ENCODE measurements at regions not wholly inside any gene's neighbourhood (a gene's known extent, or its start where the extent isn't known, plus 50 kb on each side); places are given as distances from the start of the nearest gene placed in this dataset.

DNA sequence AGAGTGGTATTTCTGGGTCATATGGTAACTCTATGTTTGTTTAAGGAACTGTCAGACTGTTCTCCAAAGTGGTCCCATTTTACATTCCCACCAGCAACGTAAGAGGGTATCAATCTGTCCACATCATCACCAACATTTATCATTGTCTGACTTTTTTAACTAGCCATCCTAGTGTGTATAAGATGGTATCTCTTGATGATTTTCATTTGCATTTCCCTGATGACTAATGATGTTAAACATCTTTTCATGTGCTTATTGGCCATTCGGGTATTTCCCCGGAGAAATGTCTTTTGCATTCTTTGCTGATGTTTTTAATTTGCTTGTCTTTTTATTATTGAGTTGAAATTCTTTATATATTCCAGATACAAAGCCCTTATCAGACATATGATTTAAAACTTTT is 370.1 kb upstream of the NR5A2 start:
- intact Hi-C loops (cut with DNase I): no loop called here
- TF ChIP-seq, protein P1, sequence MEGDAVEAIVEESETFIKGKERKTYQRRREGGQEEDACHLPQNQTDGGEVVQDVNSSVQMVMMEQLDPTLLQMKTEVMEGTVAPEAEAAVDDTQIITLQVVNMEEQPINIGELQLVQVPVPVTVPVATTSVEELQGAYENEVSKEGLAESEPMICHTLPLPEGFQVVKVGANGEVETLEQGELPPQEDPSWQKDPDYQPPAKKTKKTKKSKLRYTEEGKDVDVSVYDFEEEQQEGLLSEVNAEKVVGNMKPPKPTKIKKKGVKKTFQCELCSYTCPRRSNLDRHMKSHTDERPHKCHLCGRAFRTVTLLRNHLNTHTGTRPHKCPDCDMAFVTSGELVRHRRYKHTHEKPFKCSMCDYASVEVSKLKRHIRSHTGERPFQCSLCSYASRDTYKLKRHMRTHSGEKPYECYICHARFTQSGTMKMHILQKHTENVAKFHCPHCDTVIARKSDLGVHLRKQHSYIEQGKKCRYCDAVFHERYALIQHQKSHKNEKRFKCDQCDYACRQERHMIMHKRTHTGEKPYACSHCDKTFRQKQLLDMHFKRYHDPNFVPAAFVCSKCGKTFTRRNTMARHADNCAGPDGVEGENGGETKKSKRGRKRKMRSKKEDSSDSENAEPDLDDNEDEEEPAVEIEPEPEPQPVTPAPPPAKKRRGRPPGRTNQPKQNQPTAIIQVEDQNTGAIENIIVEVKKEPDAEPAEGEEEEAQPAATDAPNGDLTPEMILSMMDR (IDR thresholded peaks at IDR 0.05): no peak
- no peak for TF ChIP-seq POLR2A (IDR thresholded peaks at IDR 0.05)
- 81 to 83% methylated on average over 3 of the region's 3 CpGs for WGBS, 2 donors

DNA sequence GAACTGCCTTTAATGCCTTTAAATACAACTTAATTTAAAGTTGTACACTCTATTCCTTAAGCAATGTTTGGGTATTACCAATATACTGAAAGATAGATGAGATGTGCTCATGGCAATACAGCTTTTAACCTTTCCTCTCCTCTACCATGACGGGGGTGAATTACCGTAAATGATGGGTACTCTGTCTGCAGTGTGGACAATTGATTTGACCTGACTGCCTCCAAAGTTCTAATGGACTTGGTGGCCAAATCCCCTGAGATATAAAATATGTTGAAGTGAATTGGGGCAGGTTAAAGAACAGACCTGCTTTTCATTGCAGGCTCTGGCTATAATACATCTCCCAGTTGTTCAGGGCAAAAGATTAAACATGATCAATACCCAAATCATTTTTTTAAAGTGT is 367.4 kb upstream of the NR5A2 start:
- 85 to 86% methylated on average over 2 of the region's 2 CpGs for WGBS, 2 donors
- no peak overlapping the region for H3K4me3 ChIP-seq (replicated peaks in 1 of 3)
- DNase-seq: no peak
- no peaks in the 10 kb centered on the region for H3K9me3 ChIP-seq
- TF ChIP-seq, protein P1 (IDR thresholded peaks at IDR 0.05): no peak
- TF ChIP-seq POLR2A (IDR thresholded peaks at IDR 0.05): no peak
- no peaks in the 10 kb centered on the region for H3K4me1 ChIP-seq
- no peaks in the 10 kb centered on the region for H3K36me3 ChIP-seq
- H3K27me3 ChIP-seq: no peaks in the 10 kb centered on the region
- intact Hi-C loops (cut with DNase I): no loop called here
- no peak overlapping the region for H3K27ac ChIP-seq

More for the DNA sequence above, 370.1 kb upstream of the NR5A2 start:
- H3K4me3 ChIP-seq (replicated peaks in 1 of 3): no peak overlapping the region
- H3K36me3 ChIP-seq: no peaks in the 10 kb centered on the region
- H3K27me3 ChIP-seq: no peaks in the 10 kb centered on the region
- no peaks in the 10 kb centered on the region for H3K9me3 ChIP-seq
- H3K27ac ChIP-seq: no peak overlapping the region
- DNase-seq: no peak
- H3K4me1 ChIP-seq: no peaks in the 10 kb centered on the region

DNA sequence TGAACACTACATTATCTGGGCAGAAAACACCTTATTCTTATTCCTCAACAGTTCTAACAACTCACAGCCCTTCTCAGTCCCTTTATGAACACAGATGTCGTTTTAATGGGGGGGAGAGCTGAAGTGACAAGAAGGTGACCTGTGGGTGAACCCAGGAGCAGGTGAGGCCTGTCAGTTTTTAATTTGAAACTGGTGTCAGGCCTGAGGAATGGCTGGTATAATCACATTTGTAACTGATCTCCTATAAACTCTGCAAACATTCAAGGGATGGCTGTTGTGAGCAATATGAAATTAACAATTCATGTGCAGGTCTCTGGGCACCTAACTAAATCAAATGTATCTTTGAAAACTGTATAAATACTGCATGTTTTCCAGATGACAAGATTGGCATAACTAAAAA is 362.1 kb upstream of the NR5A2 start:
- TF ChIP-seq, protein P1 (IDR thresholded peaks at IDR 0.05): no peak
- no peak for TF ChIP-seq POLR2A (IDR thresholded peaks at IDR 0.05)
- intact Hi-C loops (cut with DNase I): no loop called here
- 15 to 21% methylated on average over 1 of the region's 1 CpG for WGBS, 2 donors
- H3K9me3 ChIP-seq: no peaks in the 10 kb centered on the region
- no peak overlapping the region for H3K4me3 ChIP-seq (replicated peaks in 1 of 3)
- no peaks in the 10 kb centered on the region for H3K27me3 ChIP-seq
- no peak for DNase-seq
- no peaks in the 10 kb centered on the region for H3K36me3 ChIP-seq
- H3K27ac ChIP-seq: no peak overlapping the region
- no peaks in the 10 kb centered on the region for H3K4me1 ChIP-seq

DNA sequence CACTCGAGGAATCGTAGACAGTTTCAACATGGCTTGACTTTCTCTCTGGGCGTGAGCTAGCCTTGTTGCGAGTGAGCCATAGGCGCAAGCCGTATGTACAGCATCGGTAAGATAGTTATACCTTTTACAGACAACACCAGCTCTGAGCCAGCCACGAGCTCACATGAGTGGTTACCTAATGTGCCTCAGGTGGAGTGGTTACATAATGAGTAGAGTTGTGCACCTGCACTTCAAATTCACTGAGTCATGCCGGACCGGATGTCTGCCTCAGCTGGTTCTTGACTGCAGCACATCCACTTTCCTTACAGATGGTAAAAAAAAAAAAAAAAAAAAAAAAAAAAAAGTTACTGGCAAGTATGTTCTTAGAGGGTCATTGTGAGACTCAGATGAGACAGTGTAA is 360.4 kb upstream of the NR5A2 start:
- WGBS, 2 donors: 67 to 75% methylated on average over 10 of the region's 10 CpGs
- no peaks in the 10 kb centered on the region for H3K9me3 ChIP-seq
- no peak overlapping the region for H3K4me3 ChIP-seq (replicated peaks in 1 of 3)
- H3K36me3 ChIP-seq: no peaks in the 10 kb centered on the region
- peak; percentile 45 to 53 for DNase-seq
- intact Hi-C loops (cut with DNase I): no loop called here
- H3K4me1 ChIP-seq: no peaks in the 10 kb centered on the region
- H3K27ac ChIP-seq: no peak overlapping the region
- H3K27me3 ChIP-seq: no peaks in the 10 kb centered on the region
- TF ChIP-seq POLR2A (IDR thresholded peaks at IDR 0.05): no peak
- TF ChIP-seq, protein P1 (IDR thresholded peaks at IDR 0.05): no peak

DNA sequence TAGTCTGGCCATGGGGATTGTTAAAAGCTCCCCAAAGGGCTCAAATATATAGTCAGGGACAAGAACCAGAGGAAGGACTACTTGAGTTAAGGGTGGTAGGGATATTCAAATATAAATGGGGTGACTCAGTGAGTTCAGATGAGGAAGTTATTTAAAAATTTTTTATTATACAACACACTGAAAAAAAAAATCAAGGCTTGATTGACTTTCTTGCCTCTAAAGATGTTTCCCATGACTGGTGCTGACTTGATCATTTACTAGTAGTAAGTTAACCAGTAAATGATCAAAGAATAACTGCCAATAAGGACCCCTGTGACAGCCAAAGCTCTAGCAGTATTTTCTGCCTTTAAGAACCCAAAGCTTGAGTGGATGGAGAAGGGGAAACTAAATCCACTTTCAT is 357.6 kb upstream of the NR5A2 start:
- H3K27me3 ChIP-seq: no peaks in the 10 kb centered on the region
- H3K27ac ChIP-seq: no peak overlapping the region
- DNase-seq: no peak
- no peak overlapping the region for H3K4me3 ChIP-seq (replicated peaks in 1 of 3)
- H3K36me3 ChIP-seq: no peaks in the 10 kb centered on the region
- TF ChIP-seq POLR2A (IDR thresholded peaks at IDR 0.05): no peak
- TF ChIP-seq, protein P1 (IDR thresholded peaks at IDR 0.05): no peak
- no peaks in the 10 kb centered on the region for H3K4me1 ChIP-seq
- intact Hi-C loops (cut with DNase I): no loop called here
- no peaks in the 10 kb centered on the region for H3K9me3 ChIP-seq

Measured in thyroid gland (tissue), 4 donors.